A549 (cell line): ENCODE measurements at regions not wholly inside any gene's neighbourhood (a gene's known extent, or its start where the extent isn't known, plus 50 kb on each side); places are given as distances from the start of the nearest gene placed in this dataset.

Source experiments
- ATAC-seq, 2 experiments: fragments of 200-7000 bp in 1 of 2; fragments of >200 bp in 1 of 2; cut with Nextera tagmentation in 1 of 2; cut with Tn5 transposase in 1 of 2; 3 replicates each; pipeline versions ENCODE4 v1.8.0 to v1.9.1; 2018 to 2020; ENCODE audit warnings: mild to moderate bottlenecking in 1 of 2, moderate library complexity in 1 of 2
- CTCF ChIA-PET: fragments of 300-600 bp; sonication (Branson Sonifier 250); formaldehyde crosslinking; extraction: SDS; loops from one replicate; lab custom pipeline; 2021; ENCODE audit warnings: antibody characterized with exemption, inconsistent platforms; lab: Yijun Ruan, JAX
- POLR2A ChIA-PET: fragments of 350-600 bp; formaldehyde crosslinking; extraction: SDS; loops from one replicate; lab custom pipeline; 2021; ENCODE audit warnings: antibody characterized with exemption, inconsistent platforms; lab: Yijun Ruan, JAX
- DNase-seq, 2 experiments: peaks; one replicate each; pipeline versions ENCODE4 v3.0.0 to v3.0.0-alpha.2; 2011 to 2016; ENCODE audit warnings: low read depth in 1 of 2, low spot score in 1 of 2
- FAIRE-seq: peaks from 2 replicates; lab custom pipeline; 2011; peaks lifted over from hg19 to GRCh38; lab: Jason Lieb, UNC
- H3K27ac ChIP-seq, 2 experiments: fragments of >200 bp; sonication (Bioruptor Twin); formaldehyde crosslinking; 3 replicates each; pipeline ENCODE4 v1.5.1; 2016 to 2017
- H3K4me1 ChIP-seq: fragments of >200 bp; sonication (Bioruptor Twin); formaldehyde crosslinking; 3 replicates; pipeline ENCODE4 v1.6.1; 2016
- H3K4me2 ChIP-seq: fragments of >200 bp; sonication (Bioruptor Twin); formaldehyde crosslinking; 3 replicates; pipeline ENCODE4 v1.6.1; 2016
- H3K4me3 ChIP-seq: fragments of >200 bp; sonication (Bioruptor Twin); formaldehyde crosslinking; 3 replicates; pipeline ENCODE4 v1.5.1; 2016
- H3K9me3 ChIP-seq: fragments of >200 bp; sonication (Bioruptor Twin); formaldehyde crosslinking; 3 replicates; pipeline ENCODE4 v1.6.1; 2016
- BHLHE40 ChIP-seq: IDR thresholded peaks from 2 replicates; pipeline ENCODE4 v1.6.1; 2012; ENCODE audit warnings: low read depth, low read length, inconsistent platforms
- CEBPB ChIP-seq, 2 experiments: fragments of >200 bp in 1 of 2; sonication (Bioruptor Twin) in 1 of 2; formaldehyde crosslinking in 1 of 2; IDR thresholded peaks; 2 replicates each; pipeline ENCODE4 v1.6.1; 2012 to 2016
- CHD2 ChIP-seq: fragments of 150-350 bp; IDR thresholded peaks from 2 replicates; pipeline ENCODE4 v1.6.1; 2014; ENCODE audit warnings: low read length; ENCODE audit not compliant: partially characterized antibody
- CHD4 ChIP-seq: fragments of 200-600 bp; sonication (generic); IDR thresholded peaks from 2 replicates; pipeline ENCODE4 v1.6.1; 2016; ENCODE audit warnings: antibody characterized with exemption, mild to moderate bottlenecking, borderline replicate concordance
- EP300 ChIP-seq, 2 experiments: fragments of >200 bp; sonication (Bioruptor Twin); formaldehyde crosslinking; IDR thresholded peaks; 2 replicates in 1 of 2; 3 replicates in 1 of 2; pipeline ENCODE4 v1.6.1; 2016 to 2017
- FOSL2 ChIP-seq, 2 experiments: fragments of 450-650 bp in 1 of 2; fragments of >200 bp in 1 of 2; sonication (Bioruptor Twin) in 1 of 2; formaldehyde crosslinking; IDR thresholded peaks; 2 replicates each; pipeline versions ENCODE4 v1.5.0 to v1.6.1; 2016 to 2020; ENCODE audit warnings: mild to moderate bottlenecking in 1 of 2, moderate library complexity in 1 of 2
- FOXS1 ChIP-seq: fragments of 250-450 bp; sonication (Bioruptor Pico); IDR thresholded peaks from 2 replicates; pipeline ENCODE4 v1.5.0; 2020; ENCODE audit warnings: mild to moderate bottlenecking, moderate library complexity
- GATA3 ChIP-seq: IDR thresholded peaks from 2 replicates; pipeline ENCODE4 v1.6.1; 2012; ENCODE audit warnings: borderline replicate concordance
- HOXA7 ChIP-seq: fragments of 250-450 bp; sonication (Bioruptor Pico); IDR thresholded peaks from 2 replicates; pipeline ENCODE4 v1.5.0; 2020; ENCODE audit warnings: mild to moderate bottlenecking, moderate library complexity
- JUN ChIP-seq, 2 experiments: fragments of >200 bp; sonication (Bioruptor Twin); formaldehyde crosslinking; IDR thresholded peaks; 2 replicates in 1 of 2; 3 replicates in 1 of 2; pipeline ENCODE4 v1.6.1; 2016 to 2017
- JUNB ChIP-seq: fragments of >200 bp; sonication (Bioruptor Twin); formaldehyde crosslinking; IDR thresholded peaks from 2 replicates; pipeline ENCODE4 v1.6.1; 2016
- KDM1A ChIP-seq: fragments of 200-600 bp; sonication (generic); IDR thresholded peaks from 2 replicates; pipeline ENCODE4 v1.6.1; 2016; ENCODE audit warnings: low read depth, mild to moderate bottlenecking
- MYC ChIP-seq: IDR thresholded peaks from 2 replicates; pipeline ENCODE4 v1.6.1; 2012; ENCODE audit warnings: mild to moderate bottlenecking, inconsistent platforms, low read length, improper control_type of control experiment, borderline replicate concordance
- NFE2L2 ChIP-seq: fragments of 150-350 bp; conservative IDR thresholded peaks from 2 replicates; pipeline ENCODE4 v1.6.1; 2014; ENCODE audit warnings: low read length
- RAD21 ChIP-seq, 2 experiments: fragments of >200 bp in 1 of 2; sonication (Bioruptor Twin) in 1 of 2; formaldehyde crosslinking in 1 of 2; IDR thresholded peaks in 1 of 2; conservative IDR thresholded peaks in 1 of 2; 2 replicates in 1 of 2; 3 replicates in 1 of 2; pipeline ENCODE4 v1.6.1; 2012 to 2018; ENCODE audit warnings: inconsistent platforms in 1 of 2
- RARB ChIP-seq: fragments of 250-450 bp; sonication (Bioruptor Pico); IDR thresholded peaks from 2 replicates; pipeline ENCODE4 v1.8.0; 2021; ENCODE audit warnings: mild to moderate bottlenecking, moderate library complexity
- RCOR1 ChIP-seq: fragments of 150-350 bp; IDR thresholded peaks from 2 replicates; pipeline ENCODE4 v1.6.1; 2014; ENCODE audit warnings: antibody characterized with exemption, low read length, low read depth
- SMC3 ChIP-seq: fragments of >200 bp; sonication (Bioruptor Twin); formaldehyde crosslinking; IDR thresholded peaks from 3 replicates; pipeline ENCODE4 v1.6.1; 2018; ENCODE audit warnings: inconsistent platforms
- TP53 ChIP-seq: fragments of 250-450 bp; sonication (Bioruptor Pico); IDR thresholded peaks from 2 replicates; pipeline ENCODE4 v1.5.0; 2021; ENCODE audit warnings: mild to moderate bottlenecking, moderate library complexity
- WGBS: methylation state at CpG from one replicate; pipeline ENCODE4 v1.1.6; 2017; ENCODE audit errors: missing lambda C conversion rate; 5-methylcytosine and 5-hydroxymethylcytosine counted together
- TF ChIP-seq, protein P1 (sequence below): IDR thresholded peaks from 2 replicates; pipeline ENCODE4 v1.6.1; 2012
- TF ChIP-seq, protein P2 (sequence below): fragments of >200 bp; sonication (Bioruptor Twin); formaldehyde crosslinking; IDR thresholded peaks from 2 replicates; pipeline ENCODE4 v1.6.1; 2016
- TF ChIP-seq, protein P3 (sequence below): IDR thresholded peaks from 2 replicates; pipeline ENCODE4 v1.6.1; 2012
- TF ChIP-seq, protein P4 (sequence below): fragments of >200 bp; sonication (Bioruptor Twin); formaldehyde crosslinking; IDR thresholded peaks from 3 replicates; pipeline ENCODE4 v1.6.1; 2016
- TF ChIP-seq, protein P5 (sequence below): IDR thresholded peaks from 2 replicates; pipeline ENCODE4 v1.6.1; 2012; ENCODE audit warnings: low read depth, borderline replicate concordance

DNA sequence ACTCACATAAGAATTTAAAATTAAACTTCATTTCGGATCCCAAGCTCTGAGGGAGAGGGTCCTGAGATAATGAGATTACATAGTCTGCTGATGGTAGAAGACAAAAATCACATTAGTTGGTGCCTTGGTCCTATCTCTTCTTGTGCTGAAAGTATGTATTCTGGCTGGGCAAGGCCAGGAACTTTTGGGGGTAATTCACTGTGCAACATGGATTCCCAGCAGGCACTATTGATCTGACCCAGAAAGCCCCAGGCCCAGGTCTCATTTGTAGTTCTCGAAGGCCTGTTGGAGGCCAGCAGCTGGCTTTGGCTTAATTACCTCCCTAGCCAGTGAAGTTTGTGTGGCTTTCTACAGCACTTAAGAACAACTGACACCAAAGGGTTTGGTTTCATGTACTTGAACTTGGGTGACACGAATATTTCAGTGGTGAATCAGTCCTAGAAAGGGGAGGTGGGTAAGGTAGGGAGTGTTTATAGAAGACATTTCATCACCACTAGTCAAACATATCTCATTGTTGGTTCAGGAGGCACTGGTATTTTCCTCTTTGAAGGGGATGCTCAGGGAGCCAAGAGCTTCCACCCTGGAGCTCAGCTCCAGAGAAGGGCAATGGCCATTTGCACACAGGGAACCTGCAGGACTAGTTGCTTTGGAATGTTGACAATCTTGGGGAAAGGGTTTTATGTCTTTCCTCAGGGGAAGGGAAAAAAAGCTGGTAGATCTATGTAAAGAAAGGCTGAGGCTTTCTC lies 217.8 kb downstream of the OSR1 start:
- Histone ChIP-seq H3K4me1 (peaks cover 59% of the 10 kb centered on the region), H3K4me2 (peak overlapping the region; percentile 70), H3K4me3 (no peak overlapping the region), H3K27ac (peak overlapping the region; percentile 77 to 91), H3K9me3 (no peaks in the 10 kb centered on the region)
- TF ChIP-seq GATA3 (peak; percentile 98), CHD4 (no peak), NFE2L2 (no peak), RCOR1 (no peak), TP53 (CRISPR knock-in tag) (no peak), CEBPB (IDR thresholded peaks at IDR 0.05) (peak; percentile 96 to 98), HOXA7 (CRISPR knock-in tag) (no peak), JUNB (peak; percentile 99), JUN (IDR thresholded peaks at IDR 0.05) (peak; percentile 99), FOXS1 (peak; percentile 39; the same call in 1 of the 2 replicates), SMC3 (peak; percentile 77), KDM1A (no peak), CHD2 (no peak), EP300 (IDR thresholded peaks at IDR 0.05) (peak; percentile 96 to 97), RARB (CRISPR knock-in tag) (0 out of 2 replicates have a peak, but pooled peaks have one; percentile 55), MYC (no peak), BHLHE40 (no peak), FOSL2 (IDR thresholded peaks at IDR 0.05) (peak; percentile 97), FOSL2 (CRISPR knock-in tag; IDR thresholded peaks at IDR 0.05) (peak; percentile 96), RAD21 (conservative IDR thresholded peaks at IDR 0.05 in 1 of 2, IDR thresholded peaks at IDR 0.05 in 1 of 2) (peak; percentile 52 to 85)
- TF ChIP-seq, protein P1, sequence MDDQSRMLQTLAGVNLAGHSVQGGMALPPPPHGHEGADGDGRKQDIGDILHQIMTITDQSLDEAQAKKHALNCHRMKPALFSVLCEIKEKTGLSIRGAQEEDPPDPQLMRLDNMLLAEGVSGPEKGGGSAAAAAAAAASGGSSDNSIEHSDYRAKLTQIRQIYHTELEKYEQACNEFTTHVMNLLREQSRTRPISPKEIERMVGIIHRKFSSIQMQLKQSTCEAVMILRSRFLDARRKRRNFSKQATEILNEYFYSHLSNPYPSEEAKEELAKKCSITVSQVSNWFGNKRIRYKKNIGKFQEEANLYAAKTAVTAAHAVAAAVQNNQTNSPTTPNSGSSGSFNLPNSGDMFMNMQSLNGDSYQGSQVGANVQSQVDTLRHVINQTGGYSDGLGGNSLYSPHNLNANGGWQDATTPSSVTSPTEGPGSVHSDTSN = peak; percentile 79; the same call in 1 of the 2 replicates
- TF ChIP-seq, protein P2, sequence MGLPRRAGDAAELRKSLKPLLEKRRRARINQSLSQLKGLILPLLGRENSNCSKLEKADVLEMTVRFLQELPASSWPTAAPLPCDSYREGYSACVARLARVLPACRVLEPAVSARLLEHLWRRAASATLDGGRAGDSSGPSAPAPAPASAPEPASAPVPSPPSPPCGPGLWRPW = 0 out of 2 replicates have a peak, but pooled peaks have one; percentile 37
- TF ChIP-seq, protein P3, sequence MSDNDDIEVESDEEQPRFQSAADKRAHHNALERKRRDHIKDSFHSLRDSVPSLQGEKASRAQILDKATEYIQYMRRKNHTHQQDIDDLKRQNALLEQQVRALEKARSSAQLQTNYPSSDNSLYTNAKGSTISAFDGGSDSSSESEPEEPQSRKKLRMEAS = peak; percentile 83
- TF ChIP-seq, protein P4, sequence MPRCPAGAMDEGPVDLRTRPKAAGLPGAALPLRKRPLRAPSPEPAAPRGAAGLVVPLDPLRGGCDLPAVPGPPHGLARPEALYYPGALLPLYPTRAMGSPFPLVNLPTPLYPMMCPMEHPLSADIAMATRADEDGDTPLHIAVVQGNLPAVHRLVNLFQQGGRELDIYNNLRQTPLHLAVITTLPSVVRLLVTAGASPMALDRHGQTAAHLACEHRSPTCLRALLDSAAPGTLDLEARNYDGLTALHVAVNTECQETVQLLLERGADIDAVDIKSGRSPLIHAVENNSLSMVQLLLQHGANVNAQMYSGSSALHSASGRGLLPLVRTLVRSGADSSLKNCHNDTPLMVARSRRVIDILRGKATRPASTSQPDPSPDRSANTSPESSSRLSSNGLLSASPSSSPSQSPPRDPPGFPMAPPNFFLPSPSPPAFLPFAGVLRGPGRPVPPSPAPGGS = peak; percentile 99
- TF ChIP-seq, protein P5, sequence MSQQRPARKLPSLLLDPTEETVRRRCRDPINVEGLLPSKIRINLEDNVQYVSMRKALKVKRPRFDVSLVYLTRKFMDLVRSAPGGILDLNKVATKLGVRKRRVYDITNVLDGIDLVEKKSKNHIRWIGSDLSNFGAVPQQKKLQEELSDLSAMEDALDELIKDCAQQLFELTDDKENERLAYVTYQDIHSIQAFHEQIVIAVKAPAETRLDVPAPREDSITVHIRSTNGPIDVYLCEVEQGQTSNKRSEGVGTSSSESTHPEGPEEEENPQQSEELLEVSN = 0 out of 2 replicates have a peak, but pooled peaks have one; percentile 26
- FAIRE-seq (peak; percentile 99), ATAC-seq (peak; percentile 98), DNase-seq (peak; percentile 92 to 98)
- POLR2A ChIA-PET = interaction anchor here (0.6 to 2.0 kb wide), 10 partner anchors 17 to 291 kb away, joined by 3 to 15 read pairs (median 6); partner anchors contain the start of gene OSR1
- CTCF ChIA-PET = interaction anchor here (0.6 to 1.4 kb wide), 6 partner anchors 10 to 620 kb away, joined by 3 to 5 read pairs (median 3); no protein-coding TSS in a partner anchor
- 13% methylated on average over 3 of the region's 3 CpGs for WGBS
